Neutrophil (primary cell): ENCODE measurements at regions not wholly inside any gene's neighbourhood (a gene's known extent, or its start where the extent isn't known, plus 50 kb on each side); places are given as distances from the start of the nearest gene placed in this dataset.

Experiments used
- H3K27ac ChIP-seq: fragments of 200-600 bp; sonication (generic); 2 replicates; pipeline ENCODE4 v1.5.1; 2016; ENCODE audit warnings: mild to moderate bottlenecking, moderate library complexity
- H3K27me3 ChIP-seq: fragments of 200-600 bp; sonication (generic); 2 replicates; pipeline ENCODE4 v1.6.0; 2016; ENCODE audit warnings: mild to moderate bottlenecking
- H3K36me3 ChIP-seq: fragments of 200-600 bp; sonication (generic); 2 replicates; pipeline ENCODE4 v1.5.1; 2017
- H3K4me1 ChIP-seq, 2 experiments: fragments of 200-600 bp in 1 of 2; sonication (generic) in 1 of 2; 1 replicate in 1 of 2; 2 replicates in 1 of 2; pipeline versions ENCODE4 v1.5.1 to v1.6.1; 2013 to 2016; ENCODE audit warnings: low read depth in 1 of 2, low read length in 1 of 2, mild to moderate bottlenecking in 1 of 2, moderate library complexity in 1 of 2; ENCODE audit not compliant: control insufficient read depth in 1 of 2, insufficient read depth in 1 of 2
- H3K4me3 ChIP-seq, 2 experiments: fragments of 200-600 bp in 1 of 2; sonication (generic) in 1 of 2; 1 replicate in 1 of 2; 2 replicates in 1 of 2; pipeline ENCODE4 v1.5.1; 2013 to 2016; ENCODE audit warnings: low read depth in 1 of 2, low read length in 1 of 2, mild to moderate bottlenecking in 1 of 2, moderate library complexity in 1 of 2
- H3K9me3 ChIP-seq: fragments of 200-600 bp; sonication (generic); 2 replicates; pipeline ENCODE4 v1.5.1; 2016
- TF ChIP-seq, protein P1 (sequence below): fragments of 200-600 bp; sonication (generic); IDR thresholded peaks from 2 replicates; pipeline ENCODE4 v1.5.1; 2016; ENCODE audit warnings: antibody characterized with exemption

DNA sequence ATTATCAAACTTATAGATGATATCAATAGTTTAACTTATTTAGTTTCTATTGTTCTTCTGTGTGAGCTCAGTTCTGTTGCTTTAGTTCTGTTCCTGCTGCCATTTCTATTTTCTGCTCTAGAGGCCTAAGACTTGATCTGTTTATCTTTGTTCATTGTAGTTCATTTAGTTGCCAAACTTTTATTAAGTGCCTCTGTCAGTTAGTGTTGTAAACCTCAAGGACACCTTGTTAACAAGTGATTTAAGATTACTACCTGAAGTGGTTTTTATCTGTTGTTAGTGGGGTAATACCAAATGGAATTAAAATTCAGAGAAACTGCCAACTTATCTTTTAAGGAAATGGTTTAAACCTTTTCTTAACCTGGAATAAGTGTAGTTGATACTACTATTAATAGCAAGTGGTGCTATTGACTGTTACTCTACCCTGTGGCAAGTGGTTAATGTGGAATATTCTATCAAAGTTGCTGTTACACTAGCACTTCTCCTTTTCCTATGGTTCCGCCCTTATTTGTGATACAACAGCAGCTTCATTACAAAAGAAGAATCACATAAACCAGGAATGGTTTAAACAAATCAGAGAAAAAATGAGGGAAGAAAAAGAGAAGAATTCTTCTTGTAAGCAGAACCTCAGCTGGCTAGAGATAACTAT, 500.6 kb upstream of the GOLIM4 start:
- no peaks in the 10 kb centered on the region for H3K4me1 ChIP-seq
- TF ChIP-seq, protein P1, sequence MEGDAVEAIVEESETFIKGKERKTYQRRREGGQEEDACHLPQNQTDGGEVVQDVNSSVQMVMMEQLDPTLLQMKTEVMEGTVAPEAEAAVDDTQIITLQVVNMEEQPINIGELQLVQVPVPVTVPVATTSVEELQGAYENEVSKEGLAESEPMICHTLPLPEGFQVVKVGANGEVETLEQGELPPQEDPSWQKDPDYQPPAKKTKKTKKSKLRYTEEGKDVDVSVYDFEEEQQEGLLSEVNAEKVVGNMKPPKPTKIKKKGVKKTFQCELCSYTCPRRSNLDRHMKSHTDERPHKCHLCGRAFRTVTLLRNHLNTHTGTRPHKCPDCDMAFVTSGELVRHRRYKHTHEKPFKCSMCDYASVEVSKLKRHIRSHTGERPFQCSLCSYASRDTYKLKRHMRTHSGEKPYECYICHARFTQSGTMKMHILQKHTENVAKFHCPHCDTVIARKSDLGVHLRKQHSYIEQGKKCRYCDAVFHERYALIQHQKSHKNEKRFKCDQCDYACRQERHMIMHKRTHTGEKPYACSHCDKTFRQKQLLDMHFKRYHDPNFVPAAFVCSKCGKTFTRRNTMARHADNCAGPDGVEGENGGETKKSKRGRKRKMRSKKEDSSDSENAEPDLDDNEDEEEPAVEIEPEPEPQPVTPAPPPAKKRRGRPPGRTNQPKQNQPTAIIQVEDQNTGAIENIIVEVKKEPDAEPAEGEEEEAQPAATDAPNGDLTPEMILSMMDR = no peak
- no peaks in the 10 kb centered on the region for H3K27me3 ChIP-seq
- no peak overlapping the region for H3K4me3 ChIP-seq
- H3K27ac ChIP-seq = no peak overlapping the region
- H3K9me3 ChIP-seq = no peaks in the 10 kb centered on the region
- no peaks in the 10 kb centered on the region for H3K36me3 ChIP-seq

- Histone ChIP-seq H3K4me3 (no peak overlapping the region), H3K4me1 (no peaks in the 10 kb centered on the region), H3K9me3 (no peaks in the 10 kb centered on the region), H3K36me3 (no peaks in the 10 kb centered on the region), H3K27me3 (no peaks in the 10 kb centered on the region), H3K27ac (no peak overlapping the region)
- TF ChIP-seq, protein P1 = no peak
These were observed 495.9 kb upstream of the GOLIM4 start for GRCh38 chr3:168591587-168591986.

GRCh38 chr3:168589376-168589775, 493.7 kb upstream of the GOLIM4 start:
- Histone ChIP-seq H3K27ac (no peak overlapping the region), H3K4me1 (no peaks in the 10 kb centered on the region), H3K4me3 (no peak overlapping the region), H3K9me3 (no peaks in the 10 kb centered on the region), H3K27me3 (no peaks in the 10 kb centered on the region), H3K36me3 (no peaks in the 10 kb centered on the region)
- TF ChIP-seq, protein P1 = no peak

DNA sequence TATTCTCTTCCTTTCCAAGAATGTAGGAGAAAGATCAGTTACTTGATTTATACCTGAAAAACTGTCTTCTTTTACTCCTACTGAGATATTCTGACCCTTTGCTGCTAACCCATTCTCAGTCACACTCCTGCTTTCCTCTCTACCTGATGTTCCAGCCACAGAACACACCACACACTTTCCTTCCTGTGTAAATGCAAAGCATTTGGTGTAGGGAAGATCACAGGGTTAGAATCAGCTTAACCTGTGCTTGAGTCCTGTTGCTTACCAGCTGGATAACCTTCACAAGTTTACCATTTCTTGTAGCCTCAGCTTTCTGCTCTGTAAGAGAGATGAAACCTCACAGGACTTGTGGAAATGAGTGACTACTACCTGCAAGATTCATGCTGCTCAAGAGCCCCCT, 489.8 kb upstream of the GOLIM4 start:
- Histone ChIP-seq H3K4me3 (no peak overlapping the region), H3K9me3 (no peaks in the 10 kb centered on the region), H3K27ac (no peak overlapping the region), H3K4me1 (no peaks in the 10 kb centered on the region), H3K36me3 (no peaks in the 10 kb centered on the region), H3K27me3 (no peaks in the 10 kb centered on the region)
- TF ChIP-seq, protein P1 = no peak

- no peaks in the 10 kb centered on the region for H3K36me3 ChIP-seq
- TF ChIP-seq, protein P1 = no peak
- H3K27me3 ChIP-seq = no peaks in the 10 kb centered on the region
- H3K4me1 ChIP-seq = no peaks in the 10 kb centered on the region
- no peak overlapping the region for H3K4me3 ChIP-seq
- no peak overlapping the region for H3K27ac ChIP-seq
- H3K9me3 ChIP-seq = no peaks in the 10 kb centered on the region
These were observed 488.3 kb upstream of the GOLIM4 start for GRCh38 chr3:168583977-168584376.
